ENCODE measurements at regions not wholly inside any gene's neighbourhood (a gene's known extent, or its start where the extent isn't known, plus 50 kb on each side); places are given as distances from the start of the nearest gene placed in this dataset.

DNA sequence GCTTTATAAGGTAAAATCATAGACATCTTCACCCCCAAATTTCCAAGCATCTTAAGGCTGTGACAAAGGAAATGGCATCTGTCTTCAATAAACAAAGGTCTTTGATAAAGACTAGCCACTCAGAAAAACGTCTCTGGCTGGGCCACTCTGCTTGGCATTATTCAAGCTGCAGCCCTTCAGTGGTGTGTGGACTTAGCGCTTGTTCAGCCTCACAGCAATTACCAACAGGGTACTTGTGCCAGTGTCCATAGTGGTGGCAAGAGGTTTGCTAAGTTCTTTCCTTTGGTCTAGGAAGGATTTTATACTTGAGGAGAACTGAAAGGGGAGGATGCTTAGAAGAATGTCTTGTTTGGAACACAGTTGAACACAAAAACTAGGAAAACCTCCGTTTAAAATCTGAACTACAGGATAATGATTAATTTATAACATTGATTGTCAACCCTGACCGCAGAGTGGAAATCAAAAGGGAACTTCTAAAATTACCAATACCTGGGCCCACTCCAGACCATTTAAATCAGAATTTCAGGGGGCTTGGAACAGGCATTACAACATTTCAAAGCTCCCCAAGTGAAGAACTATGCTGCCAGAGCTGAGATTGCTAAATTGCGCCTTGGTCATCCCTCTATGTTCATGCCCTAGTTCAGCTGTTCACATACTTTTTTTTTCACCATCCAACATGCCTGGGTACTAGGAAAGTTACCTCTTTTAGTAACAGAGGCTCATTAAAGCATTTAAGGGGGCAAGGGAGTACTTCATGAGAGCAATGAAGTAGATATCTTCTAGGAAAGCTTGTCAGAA is 378.5 kb downstream of the FRK start:
- Histone ChIP-seq H3K79me2 (ENCODE audit: control insufficient read depth in 1 of 2, insufficient read depth in 2 of 2, low read length in 2 of 2) (no peaks in the 10 kb centered on the region), H3K4me2 (ENCODE audit: insufficient read depth in 1 of 2, low read depth in 2 of 2, low read length in 2 of 2) (no peak overlapping the region), H4K5ac (ENCODE audit: insufficient read length, low read depth, low read length) (no peak overlapping the region), H3K79me1 (ENCODE audit: low read depth, low read length) (no peaks in the 10 kb centered on the region), H3K18ac (ENCODE audit: extremely low read depth, low read length) (no peak overlapping the region), H3K9me3 (ENCODE audit: insufficient read depth in 2 of 2, low read depth in 1 of 2, low read length in 1 of 2) (no peaks in the 10 kb centered on the region), H3K23ac (ENCODE audit: insufficient read length) (no peak overlapping the region), H2AFZ (ENCODE audit: low read length) (no peak overlapping the region), H3K27ac (ENCODE audit: low read depth, low read length) (no peak overlapping the region), H3K4me3 (ENCODE audit: extremely low read depth in 1 of 4, insufficient read depth in 2 of 4, low read depth in 3 of 4, low read length in 4 of 4) (no peak overlapping the region), H4K91ac (replicated peaks; ENCODE audit: insufficient read length, low read length) (no peak overlapping the region), H4K8ac (ENCODE audit: extremely low read depth, insufficient read depth, low read length) (no peak overlapping the region), H2BK5ac (ENCODE audit: low read depth, low read length) (no peak overlapping the region), H3K14ac (ENCODE audit: insufficient read length) (no peak overlapping the region), H3K4me1 (replicated peaks in 1 of 4; ENCODE audit: control insufficient read depth in 3 of 4, insufficient read depth in 4 of 4, low read length in 3 of 4) (no peaks in the 10 kb centered on the region), H2BK20ac (ENCODE audit: low read length) (no peak overlapping the region), H2BK120ac (replicated peaks; ENCODE audit: low read depth, low read length) (no peak overlapping the region), H3K9ac (replicated peaks in 1 of 4; ENCODE audit: extremely low read depth in 1 of 4, low read depth in 3 of 4, low read length in 3 of 4) (no peak overlapping the region), H2AK5ac (ENCODE audit: low read depth, low read length) (no peak overlapping the region), H2BK15ac (ENCODE audit: low read length) (no peak overlapping the region), H3K23me2 (ENCODE audit: low read depth, low read length) (no peaks in the 10 kb centered on the region), H3K27me3 (replicated peaks in 1 of 4; ENCODE audit: control insufficient read depth in 3 of 4, extremely low read depth in 1 of 4, insufficient read depth in 3 of 4, low read length in 3 of 4) (no peaks in the 10 kb centered on the region), H4K20me1 (replicated peaks in 1 of 2; ENCODE audit: control insufficient read depth in 1 of 2, insufficient read depth in 2 of 2, low read length in 2 of 2) (no peaks in the 10 kb centered on the region), H3K56ac (replicated peaks; ENCODE audit: insufficient read length, low read depth, low read length) (no peak overlapping the region), H2BK12ac (ENCODE audit: low read depth, low read length) (no peak overlapping the region), H3K4ac (replicated peaks; ENCODE audit: insufficient read length, low read depth, low read length) (no peak overlapping the region), H3K36me3 (ENCODE audit: control insufficient read depth in 2 of 4, insufficient read depth in 4 of 4, low read length in 3 of 4) (no peaks in the 10 kb centered on the region)
- ChIA-PET CTCF (ENCODE audit: partially characterized antibody) (interaction anchor here (0.6 to 1.3 kb wide), 2 partner anchors 10 to 156 kb away, joined by 6 to 7 read pairs; no protein-coding TSS in a partner anchor), POLR2A (ENCODE audit: partially characterized antibody) (interaction anchor here (0.6 kb wide), 1 partner anchor 257 kb away, joined by 3 read pairs; no protein-coding TSS in a partner anchor)
- no peak for DNase-seq (ENCODE audit: low read depth in 1 of 2, low spot score in 2 of 2)
- WGBS, 2 experiments (ENCODE audit: extremely low coverage in 1 of 2, insufficient coverage in 1 of 2, insufficient read length in 1 of 2, insufficient replicate concordance in 2 of 2, low coverage in 1 of 2, low lambda C conversion rate in 2 of 2, missing lambda C conversion rate in 1 of 2): 85% methylated on average over 5 of the region's 5 CpGs; no CpG with 5 or more reads in 1 of the 2 experiments
- FAIRE-seq: no peak
- TF ChIP-seq NANOG (IDR thresholded peaks at IDR 0.05; ENCODE audit: insufficient read depth, low read depth, low read length, poor library complexity, severe bottlenecking): no peak
- TF ChIP-seq MAFK (IDR thresholded peaks at IDR 0.05; ENCODE audit: low read depth, low read length): no peak
- TF ChIP-seq POU5F1 (IDR thresholded peaks at IDR 0.05; ENCODE audit: low read depth, low read length): no peak
- TF ChIP-seq CTBP2 (IDR thresholded peaks at IDR 0.05; ENCODE audit: borderline replicate concordance, insufficient read depth, insufficient read length, low read length): no peak
- no peak for TF ChIP-seq SP1 (IDR thresholded peaks at IDR 0.05; ENCODE audit: low read depth, low read length)
- no peak for TF ChIP-seq PHF8 (conservative IDR thresholded peaks at IDR 0.05; ENCODE audit: low read depth, low read length)
- TF ChIP-seq RFX5 (IDR thresholded peaks at IDR 0.05; ENCODE audit: borderline replicate concordance, low read depth, low read length): no peak
- TF ChIP-seq SIRT6 (IDR thresholded peaks at IDR 0.05; ENCODE audit: low read length): no peak
- TF ChIP-seq, protein P1, sequence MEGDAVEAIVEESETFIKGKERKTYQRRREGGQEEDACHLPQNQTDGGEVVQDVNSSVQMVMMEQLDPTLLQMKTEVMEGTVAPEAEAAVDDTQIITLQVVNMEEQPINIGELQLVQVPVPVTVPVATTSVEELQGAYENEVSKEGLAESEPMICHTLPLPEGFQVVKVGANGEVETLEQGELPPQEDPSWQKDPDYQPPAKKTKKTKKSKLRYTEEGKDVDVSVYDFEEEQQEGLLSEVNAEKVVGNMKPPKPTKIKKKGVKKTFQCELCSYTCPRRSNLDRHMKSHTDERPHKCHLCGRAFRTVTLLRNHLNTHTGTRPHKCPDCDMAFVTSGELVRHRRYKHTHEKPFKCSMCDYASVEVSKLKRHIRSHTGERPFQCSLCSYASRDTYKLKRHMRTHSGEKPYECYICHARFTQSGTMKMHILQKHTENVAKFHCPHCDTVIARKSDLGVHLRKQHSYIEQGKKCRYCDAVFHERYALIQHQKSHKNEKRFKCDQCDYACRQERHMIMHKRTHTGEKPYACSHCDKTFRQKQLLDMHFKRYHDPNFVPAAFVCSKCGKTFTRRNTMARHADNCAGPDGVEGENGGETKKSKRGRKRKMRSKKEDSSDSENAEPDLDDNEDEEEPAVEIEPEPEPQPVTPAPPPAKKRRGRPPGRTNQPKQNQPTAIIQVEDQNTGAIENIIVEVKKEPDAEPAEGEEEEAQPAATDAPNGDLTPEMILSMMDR (IDR thresholded peaks at IDR 0.05; ENCODE audit: control extremely low read depth in 1 of 3, insufficient read depth in 1 of 3, low read depth in 1 of 3, low read length in 3 of 3): no peak
- TF ChIP-seq POLR2A (IDR thresholded peaks at IDR 0.05; ENCODE audit: control extremely low read depth in 1 of 2, low read depth in 2 of 2, low read length in 2 of 2): no peak
- TF ChIP-seq SRF (IDR thresholded peaks at IDR 0.05; ENCODE audit: low read depth, low read length): no peak
